ENCODE measurements at regions not wholly inside any gene's neighbourhood (a gene's known extent, or its start where the extent isn't known, plus 50 kb on each side); places are given as distances from the start of the nearest gene placed in this dataset.
"Not testable (repeated sequence)": the region's sequence is repeated elsewhere in the genome, so short reads cannot be mapped to it uniquely, and the experiment has no call there.

DNA sequence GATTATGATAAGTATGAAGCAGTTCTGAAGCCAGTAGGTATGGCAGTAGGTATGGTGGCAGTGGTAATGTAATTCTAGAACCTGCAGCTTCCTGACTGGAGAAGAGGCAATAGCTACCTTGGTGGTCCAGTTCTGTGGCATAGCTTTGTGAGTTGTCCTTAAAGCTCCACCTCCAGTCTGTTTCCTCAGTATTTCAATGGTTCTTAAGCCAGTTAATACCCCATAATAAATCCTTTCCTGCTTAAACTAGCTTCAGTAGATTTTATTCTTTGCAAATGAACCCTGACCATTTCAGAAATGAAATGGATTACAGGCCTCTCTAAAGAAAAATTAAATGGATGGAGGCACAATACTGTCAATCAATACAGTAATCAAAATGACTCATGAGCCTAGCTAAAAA is 117.8 kb upstream of the KRAS start:
- no peak for DNase-seq (ENCODE audit: low spot score)
- TF ChIP-seq CTCF (IDR thresholded peaks at IDR 0.05; ENCODE audit: extremely low read depth, missing control alignments), result no peak

GRCh38 chr12:25366122-25366521 is 115.4 kb upstream of the KRAS start:
- no peak for DNase-seq (ENCODE audit: low spot score)
- no peak for TF ChIP-seq CTCF (IDR thresholded peaks at IDR 0.05; ENCODE audit: extremely low read depth, missing control alignments)

DNA sequence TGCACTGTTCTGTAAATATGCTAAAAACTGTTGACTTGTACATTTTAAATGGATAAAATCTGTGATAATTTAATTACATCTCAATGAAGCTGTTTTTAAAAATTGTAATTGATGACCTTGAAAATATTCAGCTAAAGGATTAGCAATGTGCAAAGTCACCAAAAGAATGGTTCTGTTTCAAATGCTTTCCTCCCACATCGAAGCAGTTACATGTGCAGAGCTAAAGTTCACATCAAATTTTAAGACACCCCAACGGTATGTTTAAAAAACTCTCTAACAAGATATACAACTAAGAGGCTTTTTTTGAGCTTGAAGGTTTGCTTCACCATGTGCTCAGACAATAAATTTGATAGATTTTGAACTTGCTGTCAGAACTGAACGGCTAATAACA is 114.6 kb upstream of the KRAS start:
- DNase-seq (ENCODE audit: low spot score), result no peak
- no peak for TF ChIP-seq CTCF (IDR thresholded peaks at IDR 0.05; ENCODE audit: extremely low read depth, missing control alignments)

DNA sequence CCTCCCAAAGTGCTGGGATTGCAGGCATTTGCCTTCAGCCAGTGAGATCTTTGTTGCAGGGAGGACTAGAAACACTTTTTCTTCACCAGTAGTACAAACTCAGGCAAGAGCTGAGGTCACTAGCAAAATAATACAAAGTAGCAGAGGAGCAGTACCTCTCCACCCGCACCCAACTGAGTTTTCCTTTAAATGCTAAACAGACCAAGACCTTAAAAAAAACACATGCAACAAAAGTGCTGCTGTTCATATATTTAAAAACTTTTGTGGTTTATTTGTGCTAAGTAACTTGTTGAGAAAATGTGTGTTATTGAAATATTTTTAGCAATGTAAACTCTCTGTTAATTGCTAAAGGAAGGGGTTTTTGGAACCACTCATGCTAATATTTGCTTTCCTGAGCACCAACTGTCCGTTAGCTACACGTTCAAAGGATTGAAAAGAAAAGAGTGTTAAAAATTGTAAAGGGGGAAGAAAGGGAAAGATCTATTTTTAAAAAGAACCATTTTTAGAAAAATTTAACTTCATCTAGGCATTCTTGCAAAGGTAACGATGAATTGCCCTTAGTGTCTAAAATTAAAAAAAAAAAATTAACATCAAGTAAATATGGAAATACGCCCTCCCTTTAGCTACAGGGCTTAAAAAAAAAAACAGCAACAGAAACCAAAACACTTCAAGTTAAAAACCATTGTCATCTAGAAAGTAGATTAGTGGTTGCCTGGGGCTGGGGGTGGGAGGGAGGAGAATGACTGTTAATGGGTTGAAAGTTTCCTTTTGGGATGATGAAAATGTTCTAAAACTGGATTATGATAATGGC is 114.0 kb upstream of the KRAS start:
- peak; percentile 54 for DNase-seq (ENCODE audit: low spot score)
- TF ChIP-seq CTCF (IDR thresholded peaks at IDR 0.05; ENCODE audit: extremely low read depth, missing control alignments), result no peak

DNA sequence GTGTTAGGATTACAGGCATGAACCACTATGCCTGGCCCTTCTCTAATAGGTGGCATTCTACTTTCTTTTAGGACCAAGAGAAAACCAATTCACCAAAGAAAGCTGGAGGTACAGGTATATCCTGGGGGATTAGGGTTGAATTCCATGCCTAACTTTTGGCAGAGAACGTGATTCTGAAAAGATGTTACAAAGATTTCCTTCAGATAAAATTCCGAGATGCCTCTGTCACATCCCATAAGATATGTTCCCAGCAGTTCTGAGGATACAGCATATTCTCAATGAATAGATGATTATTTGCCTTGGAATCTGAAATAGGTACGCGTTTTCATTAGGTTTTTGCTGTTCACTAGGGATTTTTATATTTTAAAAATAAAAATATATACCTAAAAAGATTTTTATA is 111.9 kb upstream of the KRAS start:
- DNase-seq (ENCODE audit: low spot score), result no peak
- TF ChIP-seq CTCF (IDR thresholded peaks at IDR 0.05; ENCODE audit: extremely low read depth, missing control alignments), result no peak

- no peak for DNase-seq (ENCODE audit: low spot score)
- no peak for TF ChIP-seq CTCF (IDR thresholded peaks at IDR 0.05; ENCODE audit: extremely low read depth, missing control alignments)
These were observed 110.8 kb upstream of the KRAS start for GRCh38 chr12:25361511-25361910.

GRCh38 chr12:25357595-25357994 is 106.9 kb upstream of the KRAS start:
- no peak for TF ChIP-seq CTCF (IDR thresholded peaks at IDR 0.05; ENCODE audit: extremely low read depth, missing control alignments)
- DNase-seq (ENCODE audit: low spot score), result no peak

DNA sequence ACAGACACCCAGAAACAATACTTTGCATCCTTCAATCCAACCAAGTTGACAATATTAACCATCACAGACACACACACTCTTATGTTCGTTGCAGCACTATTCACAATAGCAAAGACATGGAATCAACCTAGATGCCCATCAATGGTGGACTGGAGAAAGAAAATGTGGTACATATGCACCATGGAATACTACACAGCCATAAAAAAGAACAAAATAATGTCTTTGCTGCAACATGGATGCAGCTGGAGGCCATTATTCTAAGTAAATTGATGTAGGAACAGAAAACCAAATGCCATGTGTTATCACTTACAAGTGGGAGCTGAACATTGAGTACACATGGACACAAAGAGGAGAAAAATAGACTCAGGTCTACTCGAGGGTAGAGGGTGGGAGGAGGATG is 102.2 kb upstream of the KRAS start:
- not testable (repeated sequence) for DNase-seq (ENCODE audit: low spot score)

Measured in GM20000 (cell line).